Caco-2 (cell line): ENCODE measurements at regions not wholly inside any gene's neighbourhood (a gene's known extent, or its start where the extent isn't known, plus 50 kb on each side); places are given as distances from the start of the nearest gene placed in this dataset.

Experiments
- BruUV-seq: library from RNA; stranded (reverse); fragments of 400-500 nt; replicated peaks from 2 replicates; lab custom pipeline; 2021; lab: Mats Ljungman, UMichigan
- CTCF ChIA-PET: fragments of 300-600 bp; sonication (Branson Sonifier 250); formaldehyde crosslinking; loops from one replicate; lab custom pipeline; 2022; ENCODE audit warnings: antibody characterized with exemption; lab: Charles Lee
- POLR2A ChIA-PET: fragments of 300-600 bp; sonication (Branson Sonifier 250); formaldehyde crosslinking; loops from one replicate; lab custom pipeline; 2022; ENCODE audit warnings: antibody characterized with exemption; lab: Charles Lee
- DNase-seq, 2 experiments: peaks; one replicate each; pipeline versions ENCODE4 v3.0.0 to v3.0.0-alpha.2; 2020 to 2022
- H3K27me3 ChIP-seq: replicated peaks from 2 replicates; pipeline ENCODE4 v1.6.0; 2011; ENCODE audit warnings: low read length; ENCODE audit not compliant: control insufficient read depth, insufficient read depth
- H3K36me3 ChIP-seq: 2 replicates; pipeline ENCODE4 v1.5.1; 2011; ENCODE audit warnings: low read length; ENCODE audit not compliant: control insufficient read depth, insufficient read depth
- H3K4me1 ChIP-seq: fragments of 250-450 bp; sonication (Bioruptor Pico); 2 replicates; pipeline ENCODE4 v1.5.1; 2020; ENCODE audit warnings: mild to moderate bottlenecking
- H3K4me3 ChIP-seq: 2 replicates; pipeline ENCODE4 v1.5.1; 2011; ENCODE audit warnings: low read depth, mild to moderate bottlenecking, control low read depth, low read length
- H3K9me3 ChIP-seq: fragments of 250-450 bp; sonication (Bioruptor Pico); 2 replicates; pipeline ENCODE4 v1.5.1; 2020; ENCODE audit warnings: mild to moderate bottlenecking, moderate library complexity
- H3K27ac Mint-ChIP-seq: one replicate; pipeline ENCODE4 v1.8.0; 2022; ENCODE audit warnings: mixed read lengths; ENCODE audit not compliant: unreplicated experiment
- H3K27me3 Mint-ChIP-seq: one replicate; pipeline ENCODE4 v1.8.0; 2022; ENCODE audit warnings: mixed read lengths; ENCODE audit not compliant: insufficient read depth, unreplicated experiment
- H3K36me3 Mint-ChIP-seq: one replicate; pipeline ENCODE4 v1.8.0; 2022; ENCODE audit warnings: mild to moderate bottlenecking, mixed read lengths; ENCODE audit not compliant: insufficient read depth, unreplicated experiment
- H3K4me1 Mint-ChIP-seq: one replicate; pipeline ENCODE4 v1.8.0; 2022; ENCODE audit warnings: low read depth, mixed read lengths; ENCODE audit not compliant: unreplicated experiment
- H3K4me3 Mint-ChIP-seq: one replicate; pipeline ENCODE4 v1.8.0; 2022; ENCODE audit warnings: mild to moderate bottlenecking, moderate library complexity, mixed read lengths; ENCODE audit not compliant: unreplicated experiment
- H3K9me3 Mint-ChIP-seq: one replicate; pipeline ENCODE4 v1.8.0; 2022; ENCODE audit warnings: mixed read lengths; ENCODE audit not compliant: unreplicated experiment
- intact Hi-C: fragments of 100-400 bp; cut with micrococcal nuclease; formaldehyde crosslinking; loops from one replicate; pipeline ENCODE4 v1.10.0; 2022; ENCODE audit not compliant: unreplicated experiment
- TF ChIP-seq, protein P1 (sequence below), 2 experiments: fragments of 200-600 bp in 1 of 2; IDR thresholded peaks; 1 replicate in 1 of 2; 2 replicates in 1 of 2; pipeline versions ENCODE4 v1.5.1 to v1.8.0; 2011 to 2022; ENCODE audit warnings: antibody characterized with exemption in 1 of 2, control low read depth in 1 of 2, inconsistent platforms in 1 of 2, low read depth in 1 of 2, low read length in 1 of 2, mild to moderate bottlenecking in 1 of 2, moderate library complexity in 1 of 2; ENCODE audit not compliant: insufficient read depth in 1 of 2, severe bottlenecking in 1 of 2, unreplicated experiment in 1 of 2

DNA sequence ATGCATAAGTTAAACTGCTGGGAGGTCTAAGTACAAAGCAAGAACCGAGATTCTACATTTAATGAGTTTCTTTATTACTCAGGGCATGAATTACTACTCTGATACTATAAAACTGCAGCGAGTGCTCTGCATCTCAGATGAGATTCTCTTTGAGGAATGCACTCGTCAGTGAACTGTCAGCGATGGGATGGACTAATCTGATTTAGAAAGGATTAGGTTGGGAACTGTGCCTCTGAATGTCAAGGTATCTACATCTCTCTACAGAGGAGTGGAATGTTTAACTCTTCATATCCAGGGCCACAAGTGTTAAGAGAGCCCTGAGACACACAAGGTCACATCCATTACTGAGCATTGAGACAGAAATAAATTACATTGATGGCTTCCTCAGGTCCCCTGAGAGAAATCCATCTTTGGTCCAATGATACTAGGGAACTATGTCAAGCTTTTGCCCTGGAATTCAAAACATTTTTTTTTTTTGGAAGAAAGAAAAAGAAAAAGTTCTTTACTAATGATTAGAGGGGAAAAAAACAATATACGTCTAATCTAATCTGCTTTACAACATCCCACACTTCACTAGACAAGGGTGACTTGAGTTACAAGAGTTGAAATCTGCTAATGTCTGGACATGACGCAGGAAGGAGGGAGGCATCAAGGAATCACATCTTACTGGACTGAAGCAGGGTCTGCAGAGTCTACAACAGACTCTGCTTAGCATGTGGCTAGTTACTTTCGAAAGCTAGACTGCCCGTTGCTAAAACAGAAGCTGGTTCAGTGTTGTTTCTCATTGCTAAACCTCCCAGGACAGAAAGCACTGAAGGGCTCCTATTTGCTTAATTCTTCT, 270.0 kb upstream of the TLE4 start:
- Histone ChIP-seq H3K4me3 (no peak overlapping the region), H3K27me3 (no peaks in the 10 kb centered on the region), H3K4me1 (no peaks in the 10 kb centered on the region), H3K9me3 (no peaks in the 10 kb centered on the region), H3K36me3 (no peaks in the 10 kb centered on the region)
- DNase-seq = no peak
- no peaks in the 10 kb centered on the region for H3K27me3 Mint-ChIP-seq
- BruUV-seq = no TSS peak
- TF ChIP-seq, protein P1, sequence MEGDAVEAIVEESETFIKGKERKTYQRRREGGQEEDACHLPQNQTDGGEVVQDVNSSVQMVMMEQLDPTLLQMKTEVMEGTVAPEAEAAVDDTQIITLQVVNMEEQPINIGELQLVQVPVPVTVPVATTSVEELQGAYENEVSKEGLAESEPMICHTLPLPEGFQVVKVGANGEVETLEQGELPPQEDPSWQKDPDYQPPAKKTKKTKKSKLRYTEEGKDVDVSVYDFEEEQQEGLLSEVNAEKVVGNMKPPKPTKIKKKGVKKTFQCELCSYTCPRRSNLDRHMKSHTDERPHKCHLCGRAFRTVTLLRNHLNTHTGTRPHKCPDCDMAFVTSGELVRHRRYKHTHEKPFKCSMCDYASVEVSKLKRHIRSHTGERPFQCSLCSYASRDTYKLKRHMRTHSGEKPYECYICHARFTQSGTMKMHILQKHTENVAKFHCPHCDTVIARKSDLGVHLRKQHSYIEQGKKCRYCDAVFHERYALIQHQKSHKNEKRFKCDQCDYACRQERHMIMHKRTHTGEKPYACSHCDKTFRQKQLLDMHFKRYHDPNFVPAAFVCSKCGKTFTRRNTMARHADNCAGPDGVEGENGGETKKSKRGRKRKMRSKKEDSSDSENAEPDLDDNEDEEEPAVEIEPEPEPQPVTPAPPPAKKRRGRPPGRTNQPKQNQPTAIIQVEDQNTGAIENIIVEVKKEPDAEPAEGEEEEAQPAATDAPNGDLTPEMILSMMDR (IDR thresholded peaks at IDR 0.05; ENCODE audit: insufficient read depth in 1 of 2, low read depth in 1 of 2, low read length in 1 of 2, severe bottlenecking in 1 of 2, unreplicated experiment in 1 of 2) = no peak
- H3K4me1 Mint-ChIP-seq = no peaks in the 10 kb centered on the region
- ChIA-PET POLR2A (no interaction called here), CTCF (no interaction called here)
- intact Hi-C loops = no loop called here
- H3K4me3 Mint-ChIP-seq = no peak overlapping the region
- no peak overlapping the region for H3K27ac Mint-ChIP-seq
- no peaks in the 10 kb centered on the region for H3K9me3 Mint-ChIP-seq
- no peaks in the 10 kb centered on the region for H3K36me3 Mint-ChIP-seq

DNA sequence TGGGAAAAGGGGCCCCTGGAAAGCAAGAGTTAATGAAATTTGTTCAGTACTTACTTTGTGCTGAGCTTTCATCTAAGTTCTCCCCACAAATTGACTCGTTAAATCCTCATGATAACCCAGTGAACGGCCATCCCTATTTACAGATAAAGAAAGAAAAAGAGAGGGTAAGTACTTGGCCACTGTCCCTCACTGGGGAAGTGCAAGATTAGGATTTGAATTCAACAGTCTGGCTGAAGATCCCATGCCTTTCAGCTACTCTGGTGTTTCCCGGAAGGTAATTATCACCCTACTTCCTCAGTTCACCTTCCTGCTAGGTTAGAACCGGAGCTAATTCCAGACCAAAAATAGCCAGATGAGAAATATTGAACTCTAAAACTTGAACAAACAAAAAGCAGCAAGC, 269.2 kb upstream of the TLE4 start:
- ChIA-PET CTCF (no interaction called here), POLR2A (no interaction called here)
- no peaks in the 10 kb centered on the region for H3K27me3 Mint-ChIP-seq
- Histone ChIP-seq H3K4me3 (no peak overlapping the region), H3K4me1 (no peaks in the 10 kb centered on the region), H3K36me3 (no peaks in the 10 kb centered on the region), H3K9me3 (no peaks in the 10 kb centered on the region), H3K27me3 (no peaks in the 10 kb centered on the region)
- DNase-seq = no peak
- H3K36me3 Mint-ChIP-seq = no peaks in the 10 kb centered on the region
- intact Hi-C loops = no loop called here
- BruUV-seq = no TSS peak
- H3K4me3 Mint-ChIP-seq = no peak overlapping the region
- no peak overlapping the region for H3K27ac Mint-ChIP-seq
- no peaks in the 10 kb centered on the region for H3K9me3 Mint-ChIP-seq
- H3K4me1 Mint-ChIP-seq = no peaks in the 10 kb centered on the region
- TF ChIP-seq, protein P1 (IDR thresholded peaks at IDR 0.05; ENCODE audit: insufficient read depth in 1 of 2, low read depth in 1 of 2, low read length in 1 of 2, severe bottlenecking in 1 of 2, unreplicated experiment in 1 of 2) = no peak

DNA sequence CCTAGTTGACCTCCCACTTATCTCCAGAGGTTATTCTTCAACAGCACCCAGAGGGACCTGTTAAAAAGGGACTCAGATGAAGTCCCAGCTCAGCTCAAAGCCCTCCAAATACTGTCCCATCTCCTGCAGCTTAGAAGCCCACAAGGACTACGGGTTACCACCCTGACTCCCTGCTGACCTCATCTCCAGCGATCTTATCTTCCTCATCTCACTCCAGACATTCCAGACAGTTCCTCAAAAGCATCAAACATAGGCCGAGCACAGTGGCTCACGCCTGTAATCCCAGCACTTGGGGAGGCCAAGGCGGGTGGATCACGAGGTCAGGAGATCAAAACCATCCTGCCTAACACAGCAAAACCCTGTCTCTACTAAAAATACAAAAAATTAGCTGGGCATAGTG, 263.8 kb upstream of the TLE4 start:
- CTCF ChIA-PET = no interaction called here
- H3K36me3 ChIP-seq = no peaks in the 10 kb centered on the region
- POLR2A ChIA-PET = no interaction called here
- no TSS peak for BruUV-seq
- no peaks in the 10 kb centered on the region for H3K9me3 ChIP-seq
- H3K4me3 ChIP-seq = no peak overlapping the region
- intact Hi-C loops = no loop called here
- H3K27ac Mint-ChIP-seq = no peak overlapping the region
- no peak for DNase-seq
- H3K4me1 Mint-ChIP-seq = no peaks in the 10 kb centered on the region
- no peaks in the 10 kb centered on the region for H3K27me3 Mint-ChIP-seq
- H3K36me3 Mint-ChIP-seq = no peaks in the 10 kb centered on the region
- H3K27me3 ChIP-seq = no peaks in the 10 kb centered on the region
- H3K4me1 ChIP-seq = no peaks in the 10 kb centered on the region
- no peaks in the 10 kb centered on the region for H3K9me3 Mint-ChIP-seq
- TF ChIP-seq, protein P1 (IDR thresholded peaks at IDR 0.05; ENCODE audit: insufficient read depth in 1 of 2, low read depth in 1 of 2, low read length in 1 of 2, severe bottlenecking in 1 of 2, unreplicated experiment in 1 of 2) = no peak
- H3K4me3 Mint-ChIP-seq = no peak overlapping the region
